Thyroid gland (tissue), 4 donors: ENCODE measurements at regions not wholly inside any gene's neighbourhood (a gene's known extent, or its start where the extent isn't known, plus 50 kb on each side); places are given as distances from the start of the nearest gene placed in this dataset.

Source experiments
- DNase-seq, 2 donors: peaks; one replicate each; pipeline ENCODE4 v3.0.0-alpha.2; 2019
- H3K27ac ChIP-seq, 3 donors: fragments of 200-600 bp; sonication (generic); 1 replicate in 2 of 3; 2 replicates in 1 of 3; pipeline ENCODE4 v1.5.1; 2016 to 2019; ENCODE audit warnings: mild to moderate bottlenecking in 1 of 3, moderate library complexity in 1 of 3
- H3K27me3 ChIP-seq: fragments of 200-600 bp; sonication (generic); one replicate; pipeline ENCODE4 v1.5.1; 2019
- H3K36me3 ChIP-seq, 2 donors: fragments of 200-600 bp; sonication (generic); one replicate each; pipeline ENCODE4 v1.5.1; 2016 to 2019
- H3K4me1 ChIP-seq, 2 donors: fragments of 200-600 bp; sonication (generic); one replicate each; pipeline ENCODE4 v1.5.1; 2017 to 2019
- H3K4me3 ChIP-seq, 3 donors: fragments of 200-600 bp; sonication (generic); replicated peaks in 1 of 3; 1 replicate in 2 of 3; 2 replicates in 1 of 3; pipeline ENCODE4 v1.5.1; 2016; ENCODE audit warnings: mild to moderate bottlenecking in 1 of 3
- H3K9me3 ChIP-seq: fragments of 200-600 bp; sonication (generic); one replicate; pipeline ENCODE4 v1.5.1; 2017
- POLR2A ChIP-seq, 2 donors: fragments of 450-650 bp; IDR thresholded peaks; one replicate each; pipeline ENCODE4 v1.6.1; 2017; ENCODE audit warnings: antibody characterized with exemption in 2 of 2, mild to moderate bottlenecking in 2 of 2, moderate library complexity in 1 of 2
- WGBS, 2 donors: methylation state at CpG; one replicate each; pipeline ENCODE4 v1.1.5; 2017; 5-methylcytosine and 5-hydroxymethylcytosine counted together
- intact Hi-C: fragments of 100-400 bp; cut with DNase I; formaldehyde crosslinking; loops from one replicate; pipeline ENCODE4 v1.15.1; 2023
- TF ChIP-seq, protein P1 (sequence below), 6 experiments: fragments of 200-600 bp in 3 of 6; fragments of 450-650 bp in 3 of 6; sonication (generic) in 3 of 6; IDR thresholded peaks; one replicate each; pipeline ENCODE4 v1.5.1; 2016 to 2019; ENCODE audit warnings: antibody characterized with exemption in 6 of 6, mild to moderate bottlenecking in 2 of 6, inconsistent platforms in 1 of 6, moderate library complexity in 1 of 6

- intact Hi-C loops, result no loop called here
- no peak for TF ChIP-seq POLR2A (IDR thresholded peaks at IDR 0.05)
- TF ChIP-seq, protein P1, sequence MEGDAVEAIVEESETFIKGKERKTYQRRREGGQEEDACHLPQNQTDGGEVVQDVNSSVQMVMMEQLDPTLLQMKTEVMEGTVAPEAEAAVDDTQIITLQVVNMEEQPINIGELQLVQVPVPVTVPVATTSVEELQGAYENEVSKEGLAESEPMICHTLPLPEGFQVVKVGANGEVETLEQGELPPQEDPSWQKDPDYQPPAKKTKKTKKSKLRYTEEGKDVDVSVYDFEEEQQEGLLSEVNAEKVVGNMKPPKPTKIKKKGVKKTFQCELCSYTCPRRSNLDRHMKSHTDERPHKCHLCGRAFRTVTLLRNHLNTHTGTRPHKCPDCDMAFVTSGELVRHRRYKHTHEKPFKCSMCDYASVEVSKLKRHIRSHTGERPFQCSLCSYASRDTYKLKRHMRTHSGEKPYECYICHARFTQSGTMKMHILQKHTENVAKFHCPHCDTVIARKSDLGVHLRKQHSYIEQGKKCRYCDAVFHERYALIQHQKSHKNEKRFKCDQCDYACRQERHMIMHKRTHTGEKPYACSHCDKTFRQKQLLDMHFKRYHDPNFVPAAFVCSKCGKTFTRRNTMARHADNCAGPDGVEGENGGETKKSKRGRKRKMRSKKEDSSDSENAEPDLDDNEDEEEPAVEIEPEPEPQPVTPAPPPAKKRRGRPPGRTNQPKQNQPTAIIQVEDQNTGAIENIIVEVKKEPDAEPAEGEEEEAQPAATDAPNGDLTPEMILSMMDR (IDR thresholded peaks at IDR 0.05), result no peak
- H3K4me1 ChIP-seq, result no peaks in the 10 kb centered on the region
- H3K36me3 ChIP-seq, result no peaks in the 10 kb centered on the region
- no peak overlapping the region for H3K4me3 ChIP-seq
- no peaks in the 10 kb centered on the region for H3K9me3 ChIP-seq
- no peak for DNase-seq
- H3K27ac ChIP-seq, result no peak overlapping the region
- no peaks in the 10 kb centered on the region for H3K27me3 ChIP-seq
Measured at GRCh38 chr2:210833403-210833802, 277.0 kb downstream of the CPS1 start.

GRCh38 chr2:210839034-210839433 is 282.6 kb downstream of the CPS1 start:
- Histone ChIP-seq H3K4me3 (no peak overlapping the region), H3K9me3 (no peaks in the 10 kb centered on the region), H3K4me1 (no peaks in the 10 kb centered on the region), H3K27ac (no peak overlapping the region), H3K27me3 (no peaks in the 10 kb centered on the region), H3K36me3 (no peaks in the 10 kb centered on the region)
- DNase-seq, result no peak
- WGBS, 2 donors, result 85 to 86% methylated on average over 4 of the region's 4 CpGs
- TF ChIP-seq, protein P1 (IDR thresholded peaks at IDR 0.05), result no peak
- TF ChIP-seq POLR2A (IDR thresholded peaks at IDR 0.05), result no peak
- intact Hi-C loops, result no loop called here

GRCh38 chr2:210839450-210839849 is 283.1 kb downstream of the CPS1 start:
- intact Hi-C loops, result no loop called here
- no peak for TF ChIP-seq POLR2A (IDR thresholded peaks at IDR 0.05)
- TF ChIP-seq, protein P1 (IDR thresholded peaks at IDR 0.05), result no peak
- Histone ChIP-seq H3K27ac (no peak overlapping the region), H3K4me3 (no peak overlapping the region), H3K36me3 (no peaks in the 10 kb centered on the region), H3K4me1 (no peaks in the 10 kb centered on the region), H3K9me3 (no peaks in the 10 kb centered on the region), H3K27me3 (no peaks in the 10 kb centered on the region)
- DNase-seq, result no peak

GRCh38 chr2:210842896-210843295 is 286.5 kb downstream of the CPS1 start:
- no peak overlapping the region for H3K4me3 ChIP-seq
- no peaks in the 10 kb centered on the region for H3K4me1 ChIP-seq
- intact Hi-C loops, result no loop called here
- WGBS, 2 donors, result 69 to 70% methylated on average over 3 of the region's 3 CpGs
- no peaks in the 10 kb centered on the region for H3K27me3 ChIP-seq
- TF ChIP-seq, protein P1 (IDR thresholded peaks at IDR 0.05), result no peak
- no peak overlapping the region for H3K27ac ChIP-seq
- no peak for DNase-seq
- no peaks in the 10 kb centered on the region for H3K36me3 ChIP-seq
- no peaks in the 10 kb centered on the region for H3K9me3 ChIP-seq

DNA sequence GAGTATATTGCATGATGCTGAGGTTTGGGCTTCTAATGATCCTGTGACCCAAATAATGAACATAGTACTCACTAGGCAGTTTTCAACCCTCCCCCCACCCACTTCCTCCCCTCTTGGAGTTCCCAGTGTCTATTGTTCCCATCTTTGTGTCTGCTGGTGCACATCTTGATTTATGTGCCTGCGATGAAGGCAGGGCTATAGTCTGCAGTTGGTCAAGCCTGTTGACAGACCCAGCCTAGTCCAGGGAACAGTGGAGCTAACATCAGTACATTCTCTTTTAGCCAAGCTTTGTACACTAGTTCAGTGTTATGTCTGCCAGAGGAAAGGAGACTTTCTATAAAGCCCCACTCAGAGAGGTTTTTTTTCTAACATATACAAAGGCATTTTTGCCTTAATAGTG is 287.6 kb downstream of the CPS1 start:
- H3K36me3 ChIP-seq, result no peaks in the 10 kb centered on the region
- WGBS, 2 donors, result 79 to 82% methylated on average over 1 of the region's 1 CpG
- intact Hi-C loops, result no loop called here

More for the DNA sequence above, 287.6 kb downstream of the CPS1 start:
- H3K4me3 ChIP-seq, result no peak overlapping the region
- DNase-seq, result no peak
- no peaks in the 10 kb centered on the region for H3K27me3 ChIP-seq
- no peaks in the 10 kb centered on the region for H3K4me1 ChIP-seq
- H3K9me3 ChIP-seq, result no peaks in the 10 kb centered on the region
- TF ChIP-seq POLR2A (IDR thresholded peaks at IDR 0.05), result no peak
- TF ChIP-seq, protein P1 (IDR thresholded peaks at IDR 0.05), result no peak
- H3K27ac ChIP-seq, result no peak overlapping the region
